ENCODE measurements at regions not wholly inside any gene's neighbourhood (a gene's known extent, or its start where the extent isn't known, plus 50 kb on each side); places are given as distances from the start of the nearest gene placed in this dataset.
"Not testable (repeated sequence)": the region's sequence is repeated elsewhere in the genome, so short reads cannot be mapped to it uniquely, and the experiment has no call there.

- no peaks in the 10 kb centered on the region for H3K4me1 ChIP-seq (ENCODE audit: insufficient read depth, low read length)
- H3K27me3 ChIP-seq (ENCODE audit: control insufficient read depth in 1 of 2, insufficient read depth in 2 of 2, low read length in 2 of 2), result peaks cover 0 to under 1% of the 10 kb centered on the region in 2 donors
- H3K4me3 ChIP-seq (ENCODE audit: low read depth in 1 of 2, low read length in 2 of 2), result no peak overlapping the region
- no peaks in the 10 kb centered on the region for H3K36me3 ChIP-seq (ENCODE audit: insufficient read depth, low read length)
- H3K9me3 ChIP-seq (ENCODE audit: low read length), result no peaks in the 10 kb centered on the region
- H3K9ac ChIP-seq (ENCODE audit: low read length), result no peak overlapping the region
- H3K27ac ChIP-seq (ENCODE audit: low read depth, low read length), result no peak overlapping the region
These were observed 102.6 kb upstream of the HMGA2 start for GRCh38 chr12:65721541-65722190.

- Histone ChIP-seq H3K27ac (ENCODE audit: low read depth, low read length) (no peak overlapping the region), H3K27me3 (ENCODE audit: control insufficient read depth in 1 of 2, insufficient read depth in 2 of 2, low read length in 2 of 2) (peaks cover 20 to 24% of the 10 kb centered on the region in 2 donors), H3K36me3 (ENCODE audit: insufficient read depth, low read length) (no peaks in the 10 kb centered on the region), H3K9me3 (ENCODE audit: low read length) (no peaks in the 10 kb centered on the region), H3K9ac (ENCODE audit: low read length) (no peak overlapping the region), H3K4me3 (ENCODE audit: low read depth in 1 of 2, low read length in 2 of 2) (no peak overlapping the region), H3K4me1 (ENCODE audit: insufficient read depth, low read length) (no peaks in the 10 kb centered on the region)
These were observed 98.9 kb upstream of the HMGA2 start for GRCh38 chr12:65725376-65725775.

GRCh38 chr12:65728455-65728847 is 95.8 kb upstream of the HMGA2 start:
- no peaks in the 10 kb centered on the region for H3K4me1 ChIP-seq (ENCODE audit: insufficient read depth, low read length)
- no peak overlapping the region for H3K9ac ChIP-seq (ENCODE audit: low read length)
- no peak overlapping the region for H3K4me3 ChIP-seq (ENCODE audit: low read depth in 1 of 2, low read length in 2 of 2)
- H3K27me3 ChIP-seq (ENCODE audit: control insufficient read depth in 1 of 2, insufficient read depth in 2 of 2, low read length in 2 of 2), result peaks cover 20 to 32% of the 10 kb centered on the region in 2 donors
- H3K36me3 ChIP-seq (ENCODE audit: insufficient read depth, low read length), result no peaks in the 10 kb centered on the region
- H3K27ac ChIP-seq (ENCODE audit: low read depth, low read length), result no peak overlapping the region
- H3K9me3 ChIP-seq (ENCODE audit: low read length), result no peaks in the 10 kb centered on the region

- peaks cover 20 to 32% of the 10 kb centered on the region in 2 donors for H3K27me3 ChIP-seq (ENCODE audit: control insufficient read depth in 1 of 2, insufficient read depth in 2 of 2, low read length in 2 of 2)
- no peaks in the 10 kb centered on the region for H3K4me1 ChIP-seq (ENCODE audit: insufficient read depth, low read length)
- no peaks in the 10 kb centered on the region for H3K9me3 ChIP-seq (ENCODE audit: low read length)
- no peak overlapping the region for H3K4me3 ChIP-seq (ENCODE audit: low read depth in 1 of 2, low read length in 2 of 2)
- no peaks in the 10 kb centered on the region for H3K36me3 ChIP-seq (ENCODE audit: insufficient read depth, low read length)
- no peak overlapping the region for H3K27ac ChIP-seq (ENCODE audit: low read depth, low read length)
- H3K9ac ChIP-seq (ENCODE audit: low read length), result no peak overlapping the region
These were observed 95.2 kb upstream of the HMGA2 start for GRCh38 chr12:65728848-65729793.

- H3K4me3 ChIP-seq (ENCODE audit: low read depth in 1 of 2, low read length in 2 of 2), result no peak overlapping the region
- H3K27me3 ChIP-seq (ENCODE audit: control insufficient read depth in 1 of 2, insufficient read depth in 2 of 2, low read length in 2 of 2), result peaks cover 20 to 31% of the 10 kb centered on the region in 2 donors
These were observed 92.5 kb upstream of the HMGA2 start for GRCh38 chr12:65731771-65732170.

GRCh38 chr12:65733643-65734042 is 90.6 kb upstream of the HMGA2 start:
- H3K9ac ChIP-seq (ENCODE audit: low read length); H3K4me3 ChIP-seq (ENCODE audit: low read depth in 1 of 2, low read length in 2 of 2); H3K9me3 ChIP-seq (ENCODE audit: low read length); H3K36me3 ChIP-seq (ENCODE audit: insufficient read depth, low read length); H3K27ac ChIP-seq (ENCODE audit: low read depth, low read length); H3K4me1 ChIP-seq (ENCODE audit: insufficient read depth, low read length): not testable (repeated sequence)
- peaks cover 15 to 25% of the 10 kb centered on the region in 2 donors for H3K27me3 ChIP-seq (ENCODE audit: control insufficient read depth in 1 of 2, insufficient read depth in 2 of 2, low read length in 2 of 2)

More at GRCh38 chr12:65731771-65732170, 92.5 kb upstream of the HMGA2 start:
- Histone ChIP-seq H3K27ac (ENCODE audit: low read depth, low read length) (no peak overlapping the region), H3K36me3 (ENCODE audit: insufficient read depth, low read length) (no peaks in the 10 kb centered on the region), H3K4me1 (ENCODE audit: insufficient read depth, low read length) (no peaks in the 10 kb centered on the region), H3K9me3 (ENCODE audit: low read length) (no peaks in the 10 kb centered on the region), H3K9ac (ENCODE audit: low read length) (no peak overlapping the region)

GRCh38 chr12:65734226-65734625 is 90.1 kb upstream of the HMGA2 start:
- Histone ChIP-seq H3K27me3 (ENCODE audit: control insufficient read depth in 1 of 2, insufficient read depth in 2 of 2, low read length in 2 of 2) (peaks cover 10 to 20% of the 10 kb centered on the region in 2 donors), H3K27ac (ENCODE audit: low read depth, low read length) (no peak overlapping the region)

GRCh38 chr12:65739606-65740005 is 84.7 kb upstream of the HMGA2 start:
- H3K4me1 ChIP-seq (ENCODE audit: insufficient read depth, low read length), result no peaks in the 10 kb centered on the region
- H3K9me3 ChIP-seq (ENCODE audit: low read length), result no peaks in the 10 kb centered on the region
- H3K4me3 ChIP-seq (ENCODE audit: low read depth in 1 of 2, low read length in 2 of 2), result no peak overlapping the region
- no peak overlapping the region for H3K9ac ChIP-seq (ENCODE audit: low read length)
- H3K27ac ChIP-seq (ENCODE audit: low read depth, low read length), result no peak overlapping the region
- no peaks in the 10 kb centered on the region for H3K36me3 ChIP-seq (ENCODE audit: insufficient read depth, low read length)
- H3K27me3 ChIP-seq (ENCODE audit: control insufficient read depth in 1 of 2, insufficient read depth in 2 of 2, low read length in 2 of 2), result peaks cover 14 to 33% of the 10 kb centered on the region in 2 donors

More at GRCh38 chr12:65734226-65734625, 90.1 kb upstream of the HMGA2 start:
- Histone ChIP-seq H3K4me3 (ENCODE audit: low read depth in 1 of 2, low read length in 2 of 2) (no peak overlapping the region), H3K9me3 (ENCODE audit: low read length) (no peaks in the 10 kb centered on the region), H3K9ac (ENCODE audit: low read length) (no peak overlapping the region), H3K36me3 (ENCODE audit: insufficient read depth, low read length) (no peaks in the 10 kb centered on the region), H3K4me1 (ENCODE audit: insufficient read depth, low read length) (no peaks in the 10 kb centered on the region)

- no peak overlapping the region for H3K27ac ChIP-seq (ENCODE audit: low read depth, low read length)
- H3K27me3 ChIP-seq (ENCODE audit: control insufficient read depth in 1 of 2, insufficient read depth in 2 of 2, low read length in 2 of 2), result peaks cover 14 to 34% of the 10 kb centered on the region in 2 donors
- no peak overlapping the region for H3K9ac ChIP-seq (ENCODE audit: low read length)
- H3K9me3 ChIP-seq (ENCODE audit: low read length), result no peaks in the 10 kb centered on the region
- H3K36me3 ChIP-seq (ENCODE audit: insufficient read depth, low read length), result no peaks in the 10 kb centered on the region
- H3K4me1 ChIP-seq (ENCODE audit: insufficient read depth, low read length), result no peaks in the 10 kb centered on the region
- no peak overlapping the region for H3K4me3 ChIP-seq (ENCODE audit: low read depth in 1 of 2, low read length in 2 of 2)
These were observed 83.8 kb upstream of the HMGA2 start for GRCh38 chr12:65740506-65740872.

GRCh38 chr12:65740873-65741600 is 83.2 kb upstream of the HMGA2 start:
- Histone ChIP-seq H3K27me3 (ENCODE audit: control insufficient read depth in 1 of 2, insufficient read depth in 2 of 2, low read length in 2 of 2) (peaks cover 14 to 34% of the 10 kb centered on the region in 2 donors), H3K9ac (ENCODE audit: low read length) (no peak overlapping the region), H3K27ac (ENCODE audit: low read depth, low read length) (no peak overlapping the region), H3K4me1 (ENCODE audit: insufficient read depth, low read length) (no peaks in the 10 kb centered on the region), H3K9me3 (ENCODE audit: low read length) (no peaks in the 10 kb centered on the region), H3K36me3 (ENCODE audit: insufficient read depth, low read length) (no peaks in the 10 kb centered on the region), H3K4me3 (ENCODE audit: low read depth in 1 of 2, low read length in 2 of 2) (peak overlapping the region; percentile 42 to 74)

- Histone ChIP-seq H3K9ac (ENCODE audit: low read length) (no peak overlapping the region), H3K27ac (ENCODE audit: low read depth, low read length) (no peak overlapping the region), H3K36me3 (ENCODE audit: insufficient read depth, low read length) (no peaks in the 10 kb centered on the region), H3K4me1 (ENCODE audit: insufficient read depth, low read length) (no peaks in the 10 kb centered on the region), H3K4me3 (ENCODE audit: low read depth in 1 of 2, low read length in 2 of 2) (peak overlapping the region; percentile 52 to 61), H3K27me3 (ENCODE audit: control insufficient read depth in 1 of 2, insufficient read depth in 2 of 2, low read length in 2 of 2) (peaks cover 14 to 34% of the 10 kb centered on the region in 2 donors), H3K9me3 (ENCODE audit: low read length) (no peaks in the 10 kb centered on the region)
These were observed 82.6 kb upstream of the HMGA2 start for GRCh38 chr12:65741656-65742017.
